Right lobe of liver (tissue), 4 donors: ENCODE measurements at regions not wholly inside any gene's neighbourhood (a gene's known extent, or its start where the extent isn't known, plus 50 kb on each side); places are given as distances from the start of the nearest gene placed in this dataset.

Source experiments
- CTCF ChIP-seq, 4 donors: fragments of 200-600 bp in 3 of 4; fragments of 450-650 bp in 1 of 4; IDR thresholded peaks; one replicate each; pipeline versions ENCODE4 v1.5.1 to v1.8.0; 2016 to 2022; ENCODE audit warnings: antibody characterized with exemption in 4 of 4, mild to moderate bottlenecking in 2 of 4
- POLR2A ChIP-seq: fragments of 450-650 bp; IDR thresholded peaks from one replicate; pipeline ENCODE4 v1.6.1; 2017; ENCODE audit warnings: antibody characterized with exemption, mild to moderate bottlenecking
- donor health status: DM: no; HTN: no; CAD: no.
- donor health status: DM: no; HTN: no; CAD: no.
- donor health status: DM: no; HTN: yes; CAD: no.

GRCh38 chr22:26985206-26985605, 327.8 kb downstream of the MIAT start:
- TF ChIP-seq CTCF (IDR thresholded peaks at IDR 0.05) (no peak), POLR2A (no peak)
